ENCODE measurements at regions not wholly inside any gene's neighbourhood (a gene's known extent, or its start where the extent isn't known, plus 50 kb on each side); places are given as distances from the start of the nearest gene placed in this dataset.

- TF ChIP-seq CTCF (IDR thresholded peaks at IDR 0.05) = no peak
- H3K4me1 ChIP-seq = no peaks in the 10 kb centered on the region
- H3K27me3 ChIP-seq (ENCODE audit: control insufficient read depth, insufficient read depth, low read length) = no peaks in the 10 kb centered on the region
- H3K27ac ChIP-seq = no peak overlapping the region
- no peaks in the 10 kb centered on the region for H3K36me3 ChIP-seq (ENCODE audit: control insufficient read depth, insufficient read depth, low read length)
- no peak overlapping the region for H2AFZ ChIP-seq
- H3K4me2 ChIP-seq (ENCODE audit: low read length) = no peak overlapping the region
- no peak overlapping the region for H3K4me3 ChIP-seq (ENCODE audit: low read depth, low read length)
- no peak overlapping the region for H3K9ac ChIP-seq
- no peaks in the 10 kb centered on the region for H3K9me3 ChIP-seq (ENCODE audit: control insufficient read depth, low read length)
- H3K79me2 ChIP-seq = no peaks in the 10 kb centered on the region
Observed at GRCh38 chr1:228870041-228870713, 134.9 kb downstream of the RHOU start.

- no peak for TF ChIP-seq CTCF (IDR thresholded peaks at IDR 0.05)
- no peak overlapping the region for H3K27ac ChIP-seq
- H3K27me3 ChIP-seq (ENCODE audit: control insufficient read depth, insufficient read depth, low read length) = no peaks in the 10 kb centered on the region
- H3K4me1 ChIP-seq = no peaks in the 10 kb centered on the region
- no peaks in the 10 kb centered on the region for H3K36me3 ChIP-seq (ENCODE audit: control insufficient read depth, insufficient read depth, low read length)
- H3K9ac ChIP-seq = no peak overlapping the region
- H3K4me2 ChIP-seq (ENCODE audit: low read length) = no peak overlapping the region
- no peak overlapping the region for H2AFZ ChIP-seq
- H3K9me3 ChIP-seq (ENCODE audit: control insufficient read depth, low read length) = no peaks in the 10 kb centered on the region
- H3K79me2 ChIP-seq = no peaks in the 10 kb centered on the region
- no peak overlapping the region for H3K4me3 ChIP-seq (ENCODE audit: low read depth, low read length)
Observed at GRCh38 chr1:228871314-228872061, 136.2 kb downstream of the RHOU start.

GRCh38 chr1:228872080-228872479 lies 136.8 kb downstream of the RHOU start:
- no peak for TF ChIP-seq CTCF (IDR thresholded peaks at IDR 0.05)
- H3K36me3 ChIP-seq (ENCODE audit: control insufficient read depth, insufficient read depth, low read length) = no peaks in the 10 kb centered on the region
- H3K9me3 ChIP-seq (ENCODE audit: control insufficient read depth, low read length) = no peaks in the 10 kb centered on the region
- H3K27me3 ChIP-seq (ENCODE audit: control insufficient read depth, insufficient read depth, low read length) = no peaks in the 10 kb centered on the region
- H2AFZ ChIP-seq = no peak overlapping the region
- H3K4me3 ChIP-seq (ENCODE audit: low read depth, low read length) = no peak overlapping the region
- H3K4me1 ChIP-seq = no peaks in the 10 kb centered on the region
- H3K27ac ChIP-seq = no peak overlapping the region
- no peak overlapping the region for H3K9ac ChIP-seq
- H3K79me2 ChIP-seq = no peaks in the 10 kb centered on the region
- no peak overlapping the region for H3K4me2 ChIP-seq (ENCODE audit: low read length)

DNA sequence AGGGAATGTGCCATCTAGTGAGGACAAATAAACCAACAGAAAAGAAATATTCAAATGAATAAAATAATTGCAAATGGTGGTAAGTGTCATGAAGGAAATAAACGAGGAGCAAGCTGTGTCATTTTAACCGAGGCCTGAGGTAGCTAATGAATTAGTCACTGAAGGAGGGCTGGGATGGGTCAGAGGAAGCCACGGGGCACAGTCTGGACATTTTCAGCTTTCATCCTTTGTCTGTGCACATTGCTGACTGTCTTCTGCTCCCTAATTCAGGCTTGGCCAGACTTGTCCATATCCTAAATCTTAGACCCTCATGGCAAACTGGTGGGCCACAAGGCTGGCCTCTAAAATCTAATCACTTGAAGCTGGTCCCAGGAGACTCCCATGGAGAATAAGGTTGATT lies 138.4 kb downstream of the RHOU start:
- Histone ChIP-seq H3K27me3 (ENCODE audit: control insufficient read depth, insufficient read depth, low read length) (no peaks in the 10 kb centered on the region), H2AFZ (no peak overlapping the region), H3K9me3 (ENCODE audit: control insufficient read depth, low read length) (no peaks in the 10 kb centered on the region), H3K4me3 (ENCODE audit: low read depth, low read length) (no peak overlapping the region), H3K4me2 (ENCODE audit: low read length) (no peak overlapping the region), H3K9ac (no peak overlapping the region), H3K4me1 (no peaks in the 10 kb centered on the region), H3K27ac (no peak overlapping the region), H3K79me2 (no peaks in the 10 kb centered on the region), H3K36me3 (ENCODE audit: control insufficient read depth, insufficient read depth, low read length) (no peaks in the 10 kb centered on the region)
- no peak for TF ChIP-seq CTCF (IDR thresholded peaks at IDR 0.05)

Measured in parathyroid adenoma (tissue), 2 donors.